ENCODE measurements at regions not wholly inside any gene's neighbourhood (a gene's known extent, or its start where the extent isn't known, plus 50 kb on each side); places are given as distances from the start of the nearest gene placed in this dataset.

GRCh38 chr1:209430107-209430506 lies 153.4 kb upstream of the CAMK1G start:
- TF ChIP-seq CTCF (IDR thresholded peaks at IDR 0.05; ENCODE audit: insufficient read depth, low read length, poor library complexity, severe bottlenecking) (no peak), EZH2phosphoT487 (conservative IDR thresholded peaks at IDR 0.05; ENCODE audit: low read length) (no peak)

Data from SU-DHL-6 (cell line).